ENCODE measurements at regions not wholly inside any gene's neighbourhood (a gene's known extent, or its start where the extent isn't known, plus 50 kb on each side); places are given as distances from the start of the nearest gene placed in this dataset.

GRCh38 chr20:60667641-60668040 lies 584.4 kb upstream of the CDH4 start:
- H3K27ac Mint-ChIP-seq: no peak overlapping the region
- ChIA-PET CTCF (no interaction called here), POLR2A (no interaction called here)
- H3K27me3 Mint-ChIP-seq: no peaks in the 10 kb centered on the region
- DNase-seq (no peak), ATAC-seq (ENCODE audit: low read depth) (no peak)
- intact Hi-C loops (cut with micrococcal nuclease): no loop called here
- no peaks in the 10 kb centered on the region for H3K9me3 Mint-ChIP-seq
- TF ChIP-seq CTCF (IDR thresholded peaks at IDR 0.05): no peak
- H3K4me3 Mint-ChIP-seq: no peak overlapping the region
- no peaks in the 10 kb centered on the region for H3K36me3 Mint-ChIP-seq (ENCODE audit: low read depth)
- H3K4me1 Mint-ChIP-seq: no peaks in the 10 kb centered on the region

- H3K27me3 Mint-ChIP-seq: no peaks in the 10 kb centered on the region
- ATAC-seq (ENCODE audit: low read depth): no peak
- CTCF ChIA-PET: no interaction called here
Observed at GRCh38 chr20:60669211-60669610, 582.9 kb upstream of the CDH4 start.

DNA sequence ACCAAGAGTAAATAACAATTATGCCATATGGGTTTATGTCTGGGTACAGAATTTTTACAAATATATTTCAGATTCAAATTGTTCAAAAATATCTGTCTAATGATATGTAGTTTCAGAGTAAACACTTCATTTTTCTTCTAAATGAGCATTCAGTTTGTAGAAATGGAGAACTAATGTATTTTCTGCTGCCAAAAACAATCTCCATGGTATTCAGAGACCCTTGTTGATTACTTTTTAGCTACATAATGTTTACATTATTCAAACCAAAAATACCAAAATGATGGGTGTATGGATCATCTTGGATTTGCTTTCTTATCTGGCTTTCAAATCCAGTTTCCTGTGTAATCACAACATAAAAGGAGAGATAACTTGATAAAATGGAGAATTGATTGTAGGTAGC lies 576.0 kb upstream of the CDH4 start:
- no peaks in the 10 kb centered on the region for H3K27me3 Mint-ChIP-seq
- TF ChIP-seq CTCF (IDR thresholded peaks at IDR 0.05): no peak
- H3K4me3 Mint-ChIP-seq: no peak overlapping the region
- no peaks in the 10 kb centered on the region for H3K36me3 Mint-ChIP-seq (ENCODE audit: low read depth)
- H3K9me3 Mint-ChIP-seq: no peaks in the 10 kb centered on the region
- intact Hi-C loops (cut with micrococcal nuclease): no loop called here
- DNase-seq (no peak), ATAC-seq (ENCODE audit: low read depth) (no peak)
- CTCF ChIA-PET: no interaction called here
- POLR2A ChIA-PET: no interaction called here
- no peaks in the 10 kb centered on the region for H3K4me1 Mint-ChIP-seq
- no peak overlapping the region for H3K27ac Mint-ChIP-seq

More at GRCh38 chr20:60669211-60669610, 582.9 kb upstream of the CDH4 start:
- POLR2A ChIA-PET: no interaction called here
- intact Hi-C loops (cut with micrococcal nuclease): no loop called here
- no peak for TF ChIP-seq CTCF (IDR thresholded peaks at IDR 0.05)
- H3K4me3 Mint-ChIP-seq: no peak overlapping the region
- no peak for DNase-seq
- no peaks in the 10 kb centered on the region for H3K36me3 Mint-ChIP-seq (ENCODE audit: low read depth)
- H3K9me3 Mint-ChIP-seq: no peaks in the 10 kb centered on the region
- H3K27ac Mint-ChIP-seq: no peak overlapping the region
- no peaks in the 10 kb centered on the region for H3K4me1 Mint-ChIP-seq

- ATAC-seq (ENCODE audit: low read depth) (no peak), DNase-seq (no peak)
- Mint-ChIP-seq H3K27ac (no peak overlapping the region), H3K4me1 (no peaks in the 10 kb centered on the region), H3K4me3 (no peak overlapping the region), H3K36me3 (ENCODE audit: low read depth) (no peaks in the 10 kb centered on the region), H3K9me3 (peaks cover 5% of the 10 kb centered on the region), H3K27me3 (no peaks in the 10 kb centered on the region)
- CTCF ChIA-PET: no interaction called here
- TF ChIP-seq CTCF (IDR thresholded peaks at IDR 0.05): no peak
- POLR2A ChIA-PET: no interaction called here
- intact Hi-C loops (cut with micrococcal nuclease): no loop called here
Observed at GRCh38 chr20:60677819-60678218, 574.2 kb upstream of the CDH4 start.

- no peaks in the 10 kb centered on the region for H3K4me1 Mint-ChIP-seq
- no peak for TF ChIP-seq CTCF (IDR thresholded peaks at IDR 0.05)
- H3K36me3 Mint-ChIP-seq (ENCODE audit: low read depth): no peaks in the 10 kb centered on the region
- H3K27ac Mint-ChIP-seq: no peak overlapping the region
- ChIA-PET POLR2A (no interaction called here), CTCF (no interaction called here)
- ATAC-seq (ENCODE audit: low read depth) (no peak), DNase-seq (no peak)
- H3K4me3 Mint-ChIP-seq: no peak overlapping the region
- intact Hi-C loops (cut with micrococcal nuclease): no loop called here
- H3K9me3 Mint-ChIP-seq: peaks cover 5% of the 10 kb centered on the region
- H3K27me3 Mint-ChIP-seq: no peaks in the 10 kb centered on the region
Observed at GRCh38 chr20:60680554-60680953, 571.5 kb upstream of the CDH4 start.

Data from activated B cell treated with CpG ODN at 0.5 μM for 24 hours (primary cell).